ENCODE measurements at regions not wholly inside any gene's neighbourhood (a gene's known extent, or its start where the extent isn't known, plus 50 kb on each side); places are given as distances from the start of the nearest gene placed in this dataset.

DNA sequence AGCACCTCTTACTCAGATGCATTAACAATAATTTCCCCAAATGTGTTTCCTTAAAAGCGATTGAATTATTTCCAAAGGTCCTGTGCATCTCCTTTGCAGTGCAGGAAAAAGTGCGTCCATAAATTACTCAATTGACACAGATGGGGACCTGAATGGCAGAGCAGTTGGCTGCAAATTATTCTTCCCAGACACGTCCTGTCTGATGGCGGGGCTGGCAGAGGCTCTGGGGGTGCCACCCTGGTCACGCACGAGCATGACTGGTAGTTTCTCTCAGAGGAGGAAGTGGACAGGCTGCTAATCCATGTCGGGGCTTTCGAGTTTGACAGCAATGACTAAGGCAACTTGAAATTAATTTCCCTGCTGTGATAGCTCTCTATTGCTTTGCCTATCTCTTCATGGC, 264.8 kb upstream of the BRINP1 start:
- intact Hi-C loops (cut with micrococcal nuclease; ENCODE audit: unreplicated experiment): no loop called here
- H3K36me3 Mint-ChIP-seq (ENCODE audit: insufficient read depth, unreplicated experiment): no peaks in the 10 kb centered on the region
- H3K9me3 Mint-ChIP-seq (ENCODE audit: unreplicated experiment): peaks cover 11% of the 10 kb centered on the region
- H3K27me3 Mint-ChIP-seq (ENCODE audit: insufficient read depth, unreplicated experiment): no peaks in the 10 kb centered on the region
- no TSS peak for BruUV-seq (replicated peaks)
- TF ChIP-seq, protein P1, sequence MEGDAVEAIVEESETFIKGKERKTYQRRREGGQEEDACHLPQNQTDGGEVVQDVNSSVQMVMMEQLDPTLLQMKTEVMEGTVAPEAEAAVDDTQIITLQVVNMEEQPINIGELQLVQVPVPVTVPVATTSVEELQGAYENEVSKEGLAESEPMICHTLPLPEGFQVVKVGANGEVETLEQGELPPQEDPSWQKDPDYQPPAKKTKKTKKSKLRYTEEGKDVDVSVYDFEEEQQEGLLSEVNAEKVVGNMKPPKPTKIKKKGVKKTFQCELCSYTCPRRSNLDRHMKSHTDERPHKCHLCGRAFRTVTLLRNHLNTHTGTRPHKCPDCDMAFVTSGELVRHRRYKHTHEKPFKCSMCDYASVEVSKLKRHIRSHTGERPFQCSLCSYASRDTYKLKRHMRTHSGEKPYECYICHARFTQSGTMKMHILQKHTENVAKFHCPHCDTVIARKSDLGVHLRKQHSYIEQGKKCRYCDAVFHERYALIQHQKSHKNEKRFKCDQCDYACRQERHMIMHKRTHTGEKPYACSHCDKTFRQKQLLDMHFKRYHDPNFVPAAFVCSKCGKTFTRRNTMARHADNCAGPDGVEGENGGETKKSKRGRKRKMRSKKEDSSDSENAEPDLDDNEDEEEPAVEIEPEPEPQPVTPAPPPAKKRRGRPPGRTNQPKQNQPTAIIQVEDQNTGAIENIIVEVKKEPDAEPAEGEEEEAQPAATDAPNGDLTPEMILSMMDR (IDR thresholded peaks at IDR 0.05; ENCODE audit: insufficient read depth in 1 of 2, low read depth in 1 of 2, low read length in 1 of 2, severe bottlenecking in 1 of 2, unreplicated experiment in 1 of 2): no peak
- no peaks in the 10 kb centered on the region for H3K27me3 ChIP-seq (replicated peaks; ENCODE audit: control insufficient read depth, insufficient read depth, low read length)
- H3K4me1 Mint-ChIP-seq (ENCODE audit: low read depth, unreplicated experiment): no peaks in the 10 kb centered on the region
- H3K27ac Mint-ChIP-seq (ENCODE audit: unreplicated experiment): no peak overlapping the region
- ChIA-PET CTCF (no interaction called here), POLR2A (no interaction called here)
- H3K9me3 ChIP-seq: no peaks in the 10 kb centered on the region
- no peaks in the 10 kb centered on the region for H3K36me3 ChIP-seq (ENCODE audit: control insufficient read depth, insufficient read depth, low read length)
- H3K4me3 ChIP-seq (ENCODE audit: low read depth, low read length): no peak overlapping the region
- H3K4me1 ChIP-seq: no peaks in the 10 kb centered on the region
- no peak for DNase-seq
- no peak overlapping the region for H3K4me3 Mint-ChIP-seq (ENCODE audit: unreplicated experiment)

DNA sequence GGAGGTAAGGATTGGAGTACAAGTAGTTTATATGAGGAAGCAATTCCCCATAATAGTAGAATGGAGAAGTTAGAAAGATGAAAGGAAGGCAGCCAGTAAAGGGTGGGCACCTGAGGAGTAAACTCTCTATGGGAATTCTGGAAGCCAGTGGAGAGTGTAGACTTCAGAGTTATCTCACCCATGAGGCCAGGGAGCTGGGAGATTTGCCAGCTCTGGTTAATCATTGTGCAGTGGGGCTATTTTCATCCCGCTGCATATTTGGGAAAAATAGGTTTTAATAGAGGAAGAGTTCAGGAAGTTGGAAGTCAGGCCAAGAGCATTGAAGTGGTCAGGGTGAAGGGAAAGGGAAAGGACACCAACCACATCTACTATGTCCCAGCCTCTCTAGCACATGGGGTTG, 242.3 kb upstream of the BRINP1 start:
- H3K4me1 ChIP-seq: no peaks in the 10 kb centered on the region
- Mint-ChIP-seq H3K9me3 (ENCODE audit: unreplicated experiment) (no peaks in the 10 kb centered on the region), H3K27ac (ENCODE audit: unreplicated experiment) (no peak overlapping the region), H3K4me1 (ENCODE audit: low read depth, unreplicated experiment) (no peaks in the 10 kb centered on the region), H3K36me3 (ENCODE audit: insufficient read depth, unreplicated experiment) (no peaks in the 10 kb centered on the region), H3K27me3 (ENCODE audit: insufficient read depth, unreplicated experiment) (peaks cover 17% of the 10 kb centered on the region), H3K4me3 (ENCODE audit: unreplicated experiment) (no peak overlapping the region)
- no peaks in the 10 kb centered on the region; the same call in 1 of the 2 replicates for H3K27me3 ChIP-seq (replicated peaks; ENCODE audit: control insufficient read depth, insufficient read depth, low read length)
- no peak for DNase-seq
- ChIA-PET POLR2A (no interaction called here), CTCF (no interaction called here)
- no peak overlapping the region for H3K4me3 ChIP-seq (ENCODE audit: low read depth, low read length)
- TF ChIP-seq, protein P1 (IDR thresholded peaks at IDR 0.05; ENCODE audit: insufficient read depth in 1 of 2, low read depth in 1 of 2, low read length in 1 of 2, severe bottlenecking in 1 of 2, unreplicated experiment in 1 of 2): no peak
- H3K9me3 ChIP-seq: no peaks in the 10 kb centered on the region; the same call in 1 of the 2 replicates
- no TSS peak for BruUV-seq (replicated peaks)
- intact Hi-C loops (cut with micrococcal nuclease; ENCODE audit: unreplicated experiment): no loop called here
- H3K36me3 ChIP-seq (ENCODE audit: control insufficient read depth, insufficient read depth, low read length): no peaks in the 10 kb centered on the region

DNA sequence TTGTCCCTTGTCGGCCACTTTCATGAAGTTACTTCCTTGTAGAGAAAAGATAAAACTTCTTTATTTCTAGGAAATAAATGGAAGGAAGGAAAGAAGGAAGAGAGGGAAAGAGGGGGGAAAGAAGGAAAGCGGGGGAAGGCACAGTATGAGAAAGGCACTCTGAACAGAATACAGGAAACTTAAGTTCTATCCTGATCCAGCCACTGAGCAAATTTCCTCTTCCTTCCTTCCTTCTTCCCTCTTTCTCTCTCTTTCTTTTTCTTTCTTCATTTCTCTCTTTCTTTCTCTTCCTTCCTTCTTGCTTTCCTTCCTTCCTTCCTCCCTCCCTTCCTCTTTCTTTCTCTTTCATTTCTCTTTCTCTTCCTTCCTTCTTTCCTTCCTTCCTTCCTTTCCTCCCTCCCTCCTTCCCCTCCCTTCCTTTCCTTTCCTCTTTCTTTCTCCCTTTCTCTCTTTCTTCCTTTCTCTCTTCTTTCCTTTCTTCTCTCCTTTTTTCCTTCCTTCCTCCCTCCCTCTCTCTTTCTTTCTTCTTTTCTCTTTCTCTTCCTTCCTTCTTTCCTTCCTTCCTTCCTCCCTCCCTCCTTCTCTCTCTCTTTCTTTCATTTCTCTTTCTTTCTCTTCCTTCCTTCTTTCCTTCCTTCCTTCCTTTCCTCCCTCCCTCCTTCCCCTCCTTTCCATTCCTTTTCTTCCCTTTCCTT, 240.2 kb upstream of the BRINP1 start:
- Histone ChIP-seq H3K27me3 (replicated peaks; ENCODE audit: control insufficient read depth, insufficient read depth, low read length) (no peaks in the 10 kb centered on the region; the same call in 1 of the 2 replicates), H3K36me3 (ENCODE audit: control insufficient read depth, insufficient read depth, low read length) (no peaks in the 10 kb centered on the region), H3K4me3 (ENCODE audit: low read depth, low read length) (no peak overlapping the region), H3K4me1 (no peaks in the 10 kb centered on the region), H3K9me3 (no peaks in the 10 kb centered on the region; the same call in 1 of the 2 replicates)
- H3K27me3 Mint-ChIP-seq (ENCODE audit: insufficient read depth, unreplicated experiment): peaks cover 17% of the 10 kb centered on the region
- no peaks in the 10 kb centered on the region for H3K36me3 Mint-ChIP-seq (ENCODE audit: insufficient read depth, unreplicated experiment)
- BruUV-seq (replicated peaks): no TSS peak
- H3K27ac Mint-ChIP-seq (ENCODE audit: unreplicated experiment): no peak overlapping the region
- H3K9me3 Mint-ChIP-seq (ENCODE audit: unreplicated experiment): no peaks in the 10 kb centered on the region
- no peak overlapping the region for H3K4me3 Mint-ChIP-seq (ENCODE audit: unreplicated experiment)
- TF ChIP-seq, protein P1 (IDR thresholded peaks at IDR 0.05; ENCODE audit: insufficient read depth in 1 of 2, low read depth in 1 of 2, low read length in 1 of 2, severe bottlenecking in 1 of 2, unreplicated experiment in 1 of 2): no peak
- ChIA-PET CTCF (no interaction called here), POLR2A (no interaction called here)
- DNase-seq: no peak
- intact Hi-C loops (cut with micrococcal nuclease; ENCODE audit: unreplicated experiment): no loop called here
- H3K4me1 Mint-ChIP-seq (ENCODE audit: low read depth, unreplicated experiment): no peaks in the 10 kb centered on the region
